HepG2 (cell line): ENCODE measurements at regions not wholly inside any gene's neighbourhood (a gene's known extent, or its start where the extent isn't known, plus 50 kb on each side); places are given as distances from the start of the nearest gene placed in this dataset.

Source experiments
- ATM ChIP-seq: fragments of 450-650 bp; IDR thresholded peaks from 2 replicates; pipeline ENCODE4 v1.7.1; 2017; ENCODE audit warnings: mild to moderate bottlenecking, borderline replicate concordance
- CREM ChIP-seq, 2 experiments: sonication (generic) in 1 of 2; formaldehyde crosslinking in 1 of 2; IDR thresholded peaks; 2 replicates each; pipeline versions ENCODE4 v1.4.0 to v1.6.1; 2016 to 2020; ENCODE audit warnings: antibody characterized with exemption in 1 of 2, mild to moderate bottlenecking in 1 of 2, missing genetic modification reagents in 1 of 2
- ETV5 ChIP-seq: IDR thresholded peaks from 2 replicates; pipeline ENCODE4 v1.6.1; 2018; ENCODE audit warnings: missing biosample characterization, missing genetic modification reagents, inconsistent platforms, borderline replicate concordance
- KLF15 ChIP-seq: sonication (generic); formaldehyde crosslinking; IDR thresholded peaks from 2 replicates; pipeline ENCODE4 v1.8.1; 2023; ENCODE audit warnings: borderline replicate concordance, mild to moderate bottlenecking, inconsistent platforms, missing genetic modification reagents, mixed read lengths
- KMT2B ChIP-seq: IDR thresholded peaks from 2 replicates; pipeline ENCODE4 v1.6.1; 2016; ENCODE audit warnings: missing genetic modification reagents, missing compliant biosample characterization
- NRL ChIP-seq: sonication (generic); formaldehyde crosslinking; IDR thresholded peaks from 2 replicates; pipeline ENCODE4 v1.5.0; 2020; ENCODE audit warnings: missing genetic modification reagents, mild to moderate bottlenecking, moderate library complexity, borderline replicate concordance
- SOX5 ChIP-seq: IDR thresholded peaks from 2 replicates; pipeline ENCODE4 v1.6.1; 2016; ENCODE audit warnings: borderline replicate concordance
- TIGD3 ChIP-seq: sonication (generic); formaldehyde crosslinking; IDR thresholded peaks from 2 replicates; pipeline ENCODE4 v1.5.1; 2020; ENCODE audit warnings: mild to moderate bottlenecking, missing genetic modification reagents, borderline replicate concordance
- ZNF230 ChIP-seq: sonication (generic); formaldehyde crosslinking; IDR thresholded peaks from 2 replicates; pipeline ENCODE4 v1.4.0; 2020; ENCODE audit warnings: mild to moderate bottlenecking, missing genetic modification reagents
- ZNF326 ChIP-seq: sonication (generic); formaldehyde crosslinking; IDR thresholded peaks from 2 replicates; pipeline ENCODE4 v1.4.0; 2020; ENCODE audit warnings: missing genetic modification reagents, borderline replicate concordance
- ZNF329 ChIP-seq: sonication (generic); formaldehyde crosslinking; IDR thresholded peaks from 2 replicates; pipeline ENCODE4 v1.9.0; 2021; ENCODE audit warnings: low read depth, mild to moderate bottlenecking, missing genetic modification reagents
- ZNF460 ChIP-seq: sonication (generic); formaldehyde crosslinking; IDR thresholded peaks from 2 replicates; pipeline ENCODE4 v1.5.1; 2020; ENCODE audit warnings: missing genetic modification reagents, mild to moderate bottlenecking, borderline replicate concordance
- ZNF576 ChIP-seq: sonication (generic); formaldehyde crosslinking; IDR thresholded peaks from 2 replicates; pipeline ENCODE4 v1.4.0; 2020; ENCODE audit warnings: mild to moderate bottlenecking, missing genetic modification reagents
- TF ChIP-seq, protein P1 (sequence below): sonication (generic); formaldehyde crosslinking; IDR thresholded peaks from 2 replicates; pipeline ENCODE4 v1.4.0; 2020; ENCODE audit warnings: missing genetic modification reagents
- TF ChIP-seq, protein P2 (sequence below): sonication (generic); formaldehyde crosslinking; IDR thresholded peaks from 2 replicates; pipeline ENCODE4 v1.4.0; 2020; ENCODE audit warnings: mild to moderate bottlenecking, missing genetic modification reagents
- TF ChIP-seq, protein P3 (sequence below): sonication (generic); formaldehyde crosslinking; conservative IDR thresholded peaks from 2 replicates; pipeline ENCODE4 v1.8.0; 2022; ENCODE audit warnings: mild to moderate bottlenecking, moderate library complexity, missing genetic modification reagents
- TF ChIP-seq, protein P4 (sequence below): IDR thresholded peaks from 2 replicates; pipeline ENCODE4 v1.6.1; 2016; ENCODE audit warnings: mild to moderate bottlenecking
- TF ChIP-seq, protein P5 (sequence below): sonication (generic); formaldehyde crosslinking; IDR thresholded peaks from 2 replicates; pipeline ENCODE4 v1.5.0; 2020; ENCODE audit warnings: missing genetic modification reagents, mild to moderate bottlenecking, borderline replicate concordance

- TF ChIP-seq, protein P1, sequence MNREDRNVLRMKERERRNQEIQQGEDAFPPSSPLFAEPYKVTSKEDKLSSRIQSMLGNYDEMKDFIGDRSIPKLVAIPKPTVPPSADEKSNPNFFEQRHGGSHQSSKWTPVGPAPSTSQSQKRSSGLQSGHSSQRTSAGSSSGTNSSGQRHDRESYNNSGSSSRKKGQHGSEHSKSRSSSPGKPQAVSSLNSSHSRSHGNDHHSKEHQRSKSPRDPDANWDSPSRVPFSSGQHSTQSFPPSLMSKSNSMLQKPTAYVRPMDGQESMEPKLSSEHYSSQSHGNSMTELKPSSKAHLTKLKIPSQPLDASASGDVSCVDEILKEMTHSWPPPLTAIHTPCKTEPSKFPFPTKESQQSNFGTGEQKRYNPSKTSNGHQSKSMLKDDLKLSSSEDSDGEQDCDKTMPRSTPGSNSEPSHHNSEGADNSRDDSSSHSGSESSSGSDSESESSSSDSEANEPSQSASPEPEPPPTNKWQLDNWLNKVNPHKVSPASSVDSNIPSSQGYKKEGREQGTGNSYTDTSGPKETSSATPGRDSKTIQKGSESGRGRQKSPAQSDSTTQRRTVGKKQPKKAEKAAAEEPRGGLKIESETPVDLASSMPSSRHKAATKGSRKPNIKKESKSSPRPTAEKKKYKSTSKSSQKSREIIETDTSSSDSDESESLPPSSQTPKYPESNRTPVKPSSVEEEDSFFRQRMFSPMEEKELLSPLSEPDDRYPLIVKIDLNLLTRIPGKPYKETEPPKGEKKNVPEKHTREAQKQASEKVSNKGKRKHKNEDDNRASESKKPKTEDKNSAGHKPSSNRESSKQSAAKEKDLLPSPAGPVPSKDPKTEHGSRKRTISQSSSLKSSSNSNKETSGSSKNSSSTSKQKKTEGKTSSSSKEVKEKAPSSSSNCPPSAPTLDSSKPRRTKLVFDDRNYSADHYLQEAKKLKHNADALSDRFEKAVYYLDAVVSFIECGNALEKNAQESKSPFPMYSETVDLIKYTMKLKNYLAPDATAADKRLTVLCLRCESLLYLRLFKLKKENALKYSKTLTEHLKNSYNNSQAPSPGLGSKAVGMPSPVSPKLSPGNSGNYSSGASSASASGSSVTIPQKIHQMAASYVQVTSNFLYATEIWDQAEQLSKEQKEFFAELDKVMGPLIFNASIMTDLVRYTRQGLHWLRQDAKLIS (CRISPR knock-in tag), result no peak
- no peak for TF ChIP-seq ZNF326 (CRISPR knock-in tag)
- no peak for TF ChIP-seq TIGD3 (CRISPR knock-in tag)
- no peak for TF ChIP-seq NRL (CRISPR knock-in tag)
- TF ChIP-seq ETV5 (CRISPR knock-in tag), result no peak
- TF ChIP-seq ZNF329, result no peak
- TF ChIP-seq ZNF460 (CRISPR knock-in tag), result no peak
- TF ChIP-seq, protein P2, sequence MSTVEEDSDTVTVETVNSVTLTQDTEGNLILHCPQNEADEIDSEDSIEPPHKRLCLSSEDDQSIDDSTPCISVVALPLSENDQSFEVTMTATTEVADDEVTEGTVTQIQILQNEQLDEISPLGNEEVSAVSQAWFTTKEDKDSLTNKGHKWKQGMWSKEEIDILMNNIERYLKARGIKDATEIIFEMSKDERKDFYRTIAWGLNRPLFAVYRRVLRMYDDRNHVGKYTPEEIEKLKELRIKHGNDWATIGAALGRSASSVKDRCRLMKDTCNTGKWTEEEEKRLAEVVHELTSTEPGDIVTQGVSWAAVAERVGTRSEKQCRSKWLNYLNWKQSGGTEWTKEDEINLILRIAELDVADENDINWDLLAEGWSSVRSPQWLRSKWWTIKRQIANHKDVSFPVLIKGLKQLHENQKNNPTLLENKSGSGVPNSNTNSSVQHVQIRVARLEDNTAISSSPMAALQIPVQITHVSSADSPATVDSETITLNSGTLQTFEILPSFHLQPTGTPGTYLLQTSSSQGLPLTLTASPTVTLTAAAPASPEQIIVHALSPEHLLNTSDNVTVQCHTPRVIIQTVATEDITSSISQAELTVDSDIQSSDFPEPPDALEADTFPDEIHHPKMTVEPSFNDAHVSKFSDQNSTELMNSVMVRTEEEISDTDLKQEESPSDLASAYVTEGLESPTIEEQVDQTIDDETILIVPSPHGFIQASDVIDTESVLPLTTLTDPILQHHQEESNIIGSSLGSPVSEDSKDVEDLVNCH, result no peak
- TF ChIP-seq CREM (IDR thresholded peaks at IDR 0.05), result no peak
- no peak for TF ChIP-seq CREM (CRISPR knock-in tag; IDR thresholded peaks at IDR 0.05)
- no peak for TF ChIP-seq ZNF230 (CRISPR knock-in tag)
- no peak for TF ChIP-seq ZNF576 (CRISPR knock-in tag)
- no peak for TF ChIP-seq KLF15 (CRISPR knock-in tag)
- TF ChIP-seq, protein P3, sequence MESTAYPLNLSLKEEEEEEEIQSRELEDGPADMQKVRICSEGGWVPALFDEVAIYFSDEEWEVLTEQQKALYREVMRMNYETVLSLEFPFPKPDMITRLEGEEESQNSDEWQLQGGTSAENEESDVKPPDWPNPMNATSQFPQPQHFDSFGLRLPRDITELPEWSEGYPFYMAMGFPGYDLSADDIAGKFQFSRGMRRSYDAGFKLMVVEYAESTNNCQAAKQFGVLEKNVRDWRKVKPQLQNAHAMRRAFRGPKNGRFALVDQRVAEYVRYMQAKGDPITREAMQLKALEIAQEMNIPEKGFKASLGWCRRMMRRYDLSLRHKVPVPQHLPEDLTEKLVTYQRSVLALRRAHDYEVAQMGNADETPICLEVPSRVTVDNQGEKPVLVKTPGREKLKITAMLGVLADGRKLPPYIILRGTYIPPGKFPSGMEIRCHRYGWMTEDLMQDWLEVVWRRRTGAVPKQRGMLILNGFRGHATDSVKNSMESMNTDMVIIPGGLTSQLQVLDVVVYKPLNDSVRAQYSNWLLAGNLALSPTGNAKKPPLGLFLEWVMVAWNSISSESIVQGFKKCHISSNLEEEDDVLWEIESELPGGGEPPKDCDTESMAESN (CRISPR knock-in tag), result no peak
- TF ChIP-seq ATM, result no peak
- TF ChIP-seq, protein P4, sequence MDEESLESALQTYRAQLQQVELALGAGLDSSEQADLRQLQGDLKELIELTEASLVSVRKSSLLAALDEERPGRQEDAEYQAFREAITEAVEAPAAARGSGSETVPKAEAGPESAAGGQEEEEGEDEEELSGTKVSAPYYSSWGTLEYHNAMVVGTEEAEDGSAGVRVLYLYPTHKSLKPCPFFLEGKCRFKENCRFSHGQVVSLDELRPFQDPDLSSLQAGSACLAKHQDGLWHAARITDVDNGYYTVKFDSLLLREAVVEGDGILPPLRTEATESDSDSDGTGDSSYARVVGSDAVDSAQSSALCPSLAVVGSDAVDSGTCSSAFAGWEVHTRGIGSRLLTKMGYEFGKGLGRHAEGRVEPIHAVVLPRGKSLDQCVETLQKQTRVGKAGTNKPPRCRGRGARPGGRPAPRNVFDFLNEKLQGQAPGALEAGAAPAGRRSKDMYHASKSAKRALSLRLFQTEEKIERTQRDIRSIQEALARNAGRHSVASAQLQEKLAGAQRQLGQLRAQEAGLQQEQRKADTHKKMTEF (CRISPR knock-in tag), result no peak
- 0 out of 2 replicates have a peak, but pooled peaks have one; percentile 12 for TF ChIP-seq KMT2B (CRISPR knock-in tag)
- TF ChIP-seq, protein P5, sequence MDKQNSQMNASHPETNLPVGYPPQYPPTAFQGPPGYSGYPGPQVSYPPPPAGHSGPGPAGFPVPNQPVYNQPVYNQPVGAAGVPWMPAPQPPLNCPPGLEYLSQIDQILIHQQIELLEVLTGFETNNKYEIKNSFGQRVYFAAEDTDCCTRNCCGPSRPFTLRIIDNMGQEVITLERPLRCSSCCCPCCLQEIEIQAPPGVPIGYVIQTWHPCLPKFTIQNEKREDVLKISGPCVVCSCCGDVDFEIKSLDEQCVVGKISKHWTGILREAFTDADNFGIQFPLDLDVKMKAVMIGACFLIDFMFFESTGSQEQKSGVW (CRISPR knock-in tag), result no peak
- TF ChIP-seq SOX5 (CRISPR knock-in tag), result no peak
Measured at GRCh38 chr2:126990200-126990599, 91.5 kb downstream of the TEX51 start (continued).
